ENCODE measurements at regions not wholly inside any gene's neighbourhood (a gene's known extent, or its start where the extent isn't known, plus 50 kb on each side); places are given as distances from the start of the nearest gene placed in this dataset.

DNA sequence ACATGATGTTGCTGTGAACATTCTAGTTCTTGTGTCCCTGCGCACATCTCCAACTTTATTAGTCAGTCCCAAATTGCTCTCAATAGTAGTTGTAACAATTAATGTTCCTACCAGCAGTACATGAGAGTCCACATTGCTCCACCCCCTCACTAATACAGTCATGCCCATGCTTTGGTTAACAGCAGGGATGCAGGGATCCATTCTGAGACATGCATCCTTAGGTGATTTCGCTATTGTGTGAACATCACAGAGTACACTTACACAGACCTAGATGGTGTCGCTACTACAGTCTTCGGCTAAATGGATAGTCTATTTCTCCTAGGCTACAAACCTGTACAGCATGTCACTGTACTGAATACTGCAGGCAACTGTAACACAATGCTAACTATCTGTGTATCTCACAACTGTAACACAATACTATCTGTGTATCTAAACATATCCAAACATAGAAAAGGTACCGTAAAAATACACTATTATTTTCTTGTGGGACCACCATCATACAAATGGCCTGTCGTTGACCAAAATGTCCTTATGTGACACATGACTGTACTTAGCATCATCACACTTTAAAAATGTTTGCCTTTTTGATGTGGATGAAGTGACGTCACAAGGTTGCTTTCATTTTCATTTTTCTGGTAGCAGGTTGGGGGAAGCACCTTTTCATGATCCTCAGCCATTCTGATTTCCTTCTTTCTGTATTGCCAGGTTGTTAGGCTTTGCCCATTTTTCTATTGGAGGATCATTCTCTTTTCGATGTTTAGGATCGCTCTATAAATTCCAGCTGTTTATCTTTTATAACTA is 82.9 kb upstream of the RNF152 start:
- Histone ChIP-seq H3K36me3 (ENCODE audit: insufficient read depth, low read length) (no peaks in the 10 kb centered on the region), H4K20me1 (ENCODE audit: insufficient read depth, low read length) (no peaks in the 10 kb centered on the region), H3K9ac (ENCODE audit: low read length) (no peak overlapping the region), H2AFZ (ENCODE audit: low read depth, low read length) (no peak overlapping the region), H3K79me2 (ENCODE audit: insufficient read depth, low read length) (no peaks in the 10 kb centered on the region), H3K27me3 (ENCODE audit: insufficient read depth, low read length) (no peaks in the 10 kb centered on the region), H3K27ac (ENCODE audit: low read depth, low read length) (no peak overlapping the region), H3K4me3 (ENCODE audit: insufficient read depth, low read depth, low read length) (no peak overlapping the region), H3K4me2 (ENCODE audit: low read length) (no peak overlapping the region), H3K9me3 (ENCODE audit: insufficient read depth, low read depth, low read length) (no peaks in the 10 kb centered on the region), H3K4me1 (ENCODE audit: insufficient read depth, low read length) (no peaks in the 10 kb centered on the region)
- Mint-ChIP-seq H3K9me3 (ENCODE audit: unreplicated experiment) (no peaks in the 10 kb centered on the region), H3K27ac (ENCODE audit: unreplicated experiment) (no peak overlapping the region), H3K4me3 (ENCODE audit: unreplicated experiment) (no peak overlapping the region), H3K36me3 (ENCODE audit: low read depth, unreplicated experiment) (no peaks in the 10 kb centered on the region), H3K27me3 (ENCODE audit: low read depth, unreplicated experiment) (no peaks in the 10 kb centered on the region), H3K4me1 (ENCODE audit: low read depth, unreplicated experiment) (peaks cover 6% of the 10 kb centered on the region)
- TF ChIP-seq CTCF (IDR thresholded peaks at IDR 0.05; ENCODE audit: insufficient read depth, low read depth, low read length) (no peak), EZH2 (IDR thresholded peaks at IDR 0.05; ENCODE audit: insufficient read depth, low read length) (no peak)
- FAIRE-seq (no peak), DNase-seq (ENCODE audit: low read depth) (no peak)

DNA sequence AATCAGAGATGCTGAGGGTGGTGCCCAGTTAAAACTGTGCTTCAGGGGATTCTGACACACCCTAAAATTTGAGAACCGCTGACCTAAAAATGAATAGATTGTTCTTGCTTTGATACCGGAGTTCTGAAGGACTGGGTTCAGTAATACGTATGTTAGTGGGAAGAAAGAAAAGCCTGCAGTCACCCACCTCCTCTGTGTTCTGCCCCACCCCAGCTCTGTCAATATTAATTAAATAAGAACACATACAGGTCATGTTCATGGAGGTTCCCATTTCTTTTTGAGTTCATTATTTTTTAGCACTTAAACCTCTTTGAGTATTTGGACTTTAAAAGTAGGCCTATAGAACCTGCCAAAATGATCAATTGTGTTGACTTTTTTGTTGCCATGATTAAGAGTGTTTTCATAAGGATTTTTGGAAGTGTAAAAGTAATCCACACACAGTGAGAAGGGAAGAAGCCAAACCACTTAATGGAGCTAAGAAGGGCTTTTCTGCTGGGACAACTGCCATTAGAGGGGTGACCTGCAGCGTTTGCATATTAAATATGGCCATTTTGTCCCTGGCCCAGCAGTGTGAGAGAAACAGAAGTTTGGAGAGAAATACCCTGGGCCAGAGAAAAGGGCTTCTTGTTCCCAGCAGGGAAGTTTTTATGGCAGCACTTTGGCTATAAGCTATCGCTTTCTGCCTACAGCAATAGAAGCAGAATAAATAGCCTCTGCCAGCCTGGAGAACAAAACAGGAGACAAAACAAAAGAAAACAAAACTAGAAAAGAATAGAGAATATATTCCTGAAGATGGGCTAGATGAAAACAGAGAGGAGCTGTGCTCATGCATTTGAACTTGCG is 80.7 kb upstream of the RNF152 start:
- no peak overlapping the region for H2AFZ ChIP-seq (ENCODE audit: low read depth, low read length)
- no peak overlapping the region for H3K27ac Mint-ChIP-seq (ENCODE audit: unreplicated experiment)
- H3K4me3 Mint-ChIP-seq (ENCODE audit: unreplicated experiment), result no peak overlapping the region
- H3K79me2 ChIP-seq (ENCODE audit: insufficient read depth, low read length), result no peaks in the 10 kb centered on the region
- no peaks in the 10 kb centered on the region for H3K36me3 Mint-ChIP-seq (ENCODE audit: low read depth, unreplicated experiment)
- no peak overlapping the region for H3K4me3 ChIP-seq (ENCODE audit: insufficient read depth, low read depth, low read length)
- H3K9me3 ChIP-seq (ENCODE audit: insufficient read depth, low read depth, low read length), result no peaks in the 10 kb centered on the region
- no peaks in the 10 kb centered on the region for H3K4me1 Mint-ChIP-seq (ENCODE audit: low read depth, unreplicated experiment)
- H3K9me3 Mint-ChIP-seq (ENCODE audit: unreplicated experiment), result no peaks in the 10 kb centered on the region
- no peak overlapping the region for H3K4me2 ChIP-seq (ENCODE audit: low read length)
- H3K27me3 ChIP-seq (ENCODE audit: insufficient read depth, low read length), result no peaks in the 10 kb centered on the region
- no peak overlapping the region for H3K27ac ChIP-seq (ENCODE audit: low read depth, low read length)
- no peak for TF ChIP-seq EZH2 (IDR thresholded peaks at IDR 0.05; ENCODE audit: insufficient read depth, low read length)
- no peak for TF ChIP-seq CTCF (IDR thresholded peaks at IDR 0.05; ENCODE audit: insufficient read depth, low read depth, low read length)
- no peaks in the 10 kb centered on the region for H3K27me3 Mint-ChIP-seq (ENCODE audit: low read depth, unreplicated experiment)
- FAIRE-seq (no peak), DNase-seq (ENCODE audit: low read depth) (no peak)
- H3K36me3 ChIP-seq (ENCODE audit: insufficient read depth, low read length), result no peaks in the 10 kb centered on the region
- H4K20me1 ChIP-seq (ENCODE audit: insufficient read depth, low read length), result no peaks in the 10 kb centered on the region
- no peaks in the 10 kb centered on the region for H3K4me1 ChIP-seq (ENCODE audit: insufficient read depth, low read length)
- H3K9ac ChIP-seq (ENCODE audit: low read length), result no peak overlapping the region

All from astrocyte (in vitro differentiated cells and primary cell).